OCI-LY3 (cell line): ENCODE measurements at regions not wholly inside any gene's neighbourhood (a gene's known extent, or its start where the extent isn't known, plus 50 kb on each side); places are given as distances from the start of the nearest gene placed in this dataset.

Experiments used
- CTCF ChIP-seq: fragments of 200-600, 300-600 bp; sonication (generic); IDR thresholded peaks from 2 replicates; pipeline ENCODE4 v1.5.1; 2014; ENCODE audit warnings: antibody characterized with exemption, low read length, low read depth
- EZH2phosphoT487 ChIP-seq: fragments of 200-600 bp; shearing (Covaris generic); IDR thresholded peaks from 2 replicates; pipeline ENCODE4 v1.6.1; 2018; ENCODE audit warnings: antibody characterized with exemption, mixed run types, low read depth

GRCh38 chr14:40464531-40464930 lies 1032.3 kb upstream of the FBXO33 start:
- TF ChIP-seq CTCF (no peak), EZH2phosphoT487 (no peak)
